Stimulated activated naive B cell treated with anti-CD40 and anti-IgM and Interleukin-4, amounts not matched to agents 10 μg/mL and 1 μg/mL and 100 μg/mL, for 72 hours (primary cell): ENCODE measurements at regions not wholly inside any gene's neighbourhood (a gene's known extent, or its start where the extent isn't known, plus 50 kb on each side); places are given as distances from the start of the nearest gene placed in this dataset.

Experiments used
- ATAC-seq, 2 donors: fragments of 150-1000 bp; cut with Tn5 transposase; replicated peaks; 2 replicates each; pipeline ENCODE4 v1.10.0; 2021; ENCODE audit warnings: moderate library complexity in 1 of 2
- DNase-seq: peaks from one replicate; pipeline ENCODE4 v3.0.0; 2021
- H3K27ac Mint-ChIP-seq: one replicate; pipeline ENCODE4 v1.8.0; 2022; ENCODE audit warnings: mild to moderate bottlenecking, mixed read lengths
- H3K27me3 Mint-ChIP-seq, 2 donors: one replicate each; pipeline ENCODE4 v1.8.0; 2022; ENCODE audit warnings: mixed read lengths in 2 of 2
- H3K36me3 Mint-ChIP-seq, 2 donors: one replicate each; pipeline ENCODE4 v1.8.0; 2022; ENCODE audit warnings: mixed read lengths in 2 of 2, mild to moderate bottlenecking in 1 of 2
- H3K4me1 Mint-ChIP-seq, 2 donors: one replicate each; pipeline ENCODE4 v1.8.0; 2022; ENCODE audit warnings: mixed read lengths in 2 of 2, mild to moderate bottlenecking in 1 of 2
- H3K4me3 Mint-ChIP-seq, 2 donors: one replicate each; pipeline ENCODE4 v1.8.0; 2022; ENCODE audit warnings: mild to moderate bottlenecking in 2 of 2, mixed read lengths in 2 of 2, moderate library complexity in 1 of 2
- H3K9me3 Mint-ChIP-seq, 2 donors: one replicate each; pipeline ENCODE4 v1.8.0; 2022; ENCODE audit warnings: mixed read lengths in 2 of 2, mild to moderate bottlenecking in 1 of 2

DNA sequence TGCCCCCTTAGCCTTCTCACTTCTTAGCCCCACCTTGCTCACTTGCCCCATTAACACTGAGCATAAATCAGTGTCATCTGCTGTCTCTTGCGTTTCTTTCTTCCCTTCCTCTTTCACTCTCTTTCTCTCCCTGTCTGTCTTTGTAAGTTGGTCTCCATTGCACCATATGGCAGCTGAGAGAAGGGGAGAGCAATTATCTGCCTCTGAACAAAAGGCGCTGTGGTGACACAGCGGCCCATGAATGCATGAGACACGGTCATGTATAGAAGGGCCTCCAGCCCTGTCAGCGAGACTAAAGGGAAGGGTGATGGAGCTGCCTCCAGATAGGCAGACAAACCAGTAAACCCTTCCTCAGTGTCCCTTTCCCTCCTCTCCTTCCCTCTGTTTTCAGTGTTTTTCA is 88.8 kb upstream of the PCDH18 start:
- Mint-ChIP-seq H3K4me3 (no peak overlapping the region), H3K27me3 (no peaks in the 10 kb centered on the region), H3K9me3 (no peaks in the 10 kb centered on the region), H3K4me1 (no peaks in the 10 kb centered on the region), H3K27ac (no peak overlapping the region), H3K36me3 (no peaks in the 10 kb centered on the region)
- DNase-seq (no peak), ATAC-seq (no peak)

DNA sequence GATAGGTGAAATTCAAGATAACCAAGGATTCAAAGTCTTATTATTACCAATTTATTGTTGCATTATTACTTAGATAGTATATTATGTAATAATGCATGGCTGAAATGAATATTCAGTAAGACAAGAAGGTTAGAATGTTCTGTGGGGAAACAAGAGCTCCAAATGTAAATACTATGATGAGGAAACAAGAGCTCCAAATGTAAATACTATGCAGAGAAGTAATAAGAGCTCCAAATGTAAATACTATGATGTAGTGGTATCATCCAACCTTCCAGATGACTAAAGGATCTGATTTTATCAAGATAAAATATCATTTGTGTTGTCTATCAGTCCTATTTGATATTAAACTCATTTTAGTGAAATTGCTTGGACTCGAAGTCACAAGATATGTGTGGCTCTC is 82.2 kb upstream of the PCDH18 start:
- no peaks in the 10 kb centered on the region for H3K4me1 Mint-ChIP-seq
- H3K36me3 Mint-ChIP-seq = no peaks in the 10 kb centered on the region
- H3K27ac Mint-ChIP-seq = no peak overlapping the region
- H3K27me3 Mint-ChIP-seq = no peaks in the 10 kb centered on the region
- no peak overlapping the region for H3K4me3 Mint-ChIP-seq
- no peak for DNase-seq
- no peak for ATAC-seq
- H3K9me3 Mint-ChIP-seq = peaks cover 2 to 3% of the 10 kb centered on the region in 2 donors

DNA sequence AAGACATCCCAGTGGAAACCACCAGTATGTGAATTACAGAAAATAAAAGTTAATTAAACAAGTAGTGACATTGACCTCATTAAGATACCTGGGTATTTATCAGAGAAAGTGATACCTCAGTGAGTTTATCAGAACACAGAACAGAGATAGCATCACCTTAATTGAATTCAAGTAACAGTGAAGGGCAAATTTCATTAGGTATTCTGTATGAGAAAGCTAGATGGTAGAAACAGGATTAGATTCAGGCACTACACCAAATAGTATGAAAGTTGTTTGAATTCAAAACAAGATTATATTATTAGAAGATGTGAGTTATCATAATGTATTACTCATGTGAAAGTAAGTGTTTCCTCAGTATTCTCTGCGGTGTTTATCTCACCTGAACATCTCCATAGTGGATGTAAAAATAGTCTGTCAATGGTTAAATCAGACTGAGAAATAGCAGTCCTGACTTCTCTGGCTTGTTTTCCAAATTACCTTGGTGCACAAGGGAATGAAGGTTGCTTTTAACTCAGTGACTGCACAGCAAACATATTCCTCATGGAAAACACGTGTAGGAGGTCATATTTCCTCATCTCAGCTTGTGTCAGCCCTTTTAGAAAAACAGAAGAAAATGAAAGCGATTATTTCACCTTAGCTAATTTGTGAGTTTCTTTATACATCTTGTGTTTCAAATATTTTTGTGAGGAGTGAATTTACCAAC is 79.9 kb upstream of the PCDH18 start:
- peaks cover 2 to 3% of the 10 kb centered on the region in 2 donors for H3K9me3 Mint-ChIP-seq
- H3K36me3 Mint-ChIP-seq = no peaks in the 10 kb centered on the region
- H3K27me3 Mint-ChIP-seq = no peaks in the 10 kb centered on the region
- no peaks in the 10 kb centered on the region for H3K4me1 Mint-ChIP-seq
- H3K4me3 Mint-ChIP-seq = no peak overlapping the region
- H3K27ac Mint-ChIP-seq = no peak overlapping the region
- no peak for DNase-seq
- ATAC-seq = no peak

GRCh38 chr4:137610960-137611359 is 78.7 kb upstream of the PCDH18 start:
- H3K4me3 Mint-ChIP-seq = no peak overlapping the region
- H3K27me3 Mint-ChIP-seq = no peaks in the 10 kb centered on the region
- H3K36me3 Mint-ChIP-seq = no peaks in the 10 kb centered on the region
- peaks cover 2 to 3% of the 10 kb centered on the region in 2 donors for H3K9me3 Mint-ChIP-seq
- DNase-seq (no peak), ATAC-seq (no peak)
- no peaks in the 10 kb centered on the region for H3K4me1 Mint-ChIP-seq
- H3K27ac Mint-ChIP-seq = no peak overlapping the region

- Mint-ChIP-seq H3K27ac (no peak overlapping the region), H3K36me3 (no peaks in the 10 kb centered on the region), H3K4me1 (no peaks in the 10 kb centered on the region), H3K27me3 (no peaks in the 10 kb centered on the region), H3K9me3 (peaks cover 2 to 3% of the 10 kb centered on the region in 2 donors), H3K4me3 (no peak overlapping the region)
- ATAC-seq (no peak), DNase-seq (no peak)
These were observed 77.6 kb upstream of the PCDH18 start for GRCh38 chr4:137609718-137610430.

DNA sequence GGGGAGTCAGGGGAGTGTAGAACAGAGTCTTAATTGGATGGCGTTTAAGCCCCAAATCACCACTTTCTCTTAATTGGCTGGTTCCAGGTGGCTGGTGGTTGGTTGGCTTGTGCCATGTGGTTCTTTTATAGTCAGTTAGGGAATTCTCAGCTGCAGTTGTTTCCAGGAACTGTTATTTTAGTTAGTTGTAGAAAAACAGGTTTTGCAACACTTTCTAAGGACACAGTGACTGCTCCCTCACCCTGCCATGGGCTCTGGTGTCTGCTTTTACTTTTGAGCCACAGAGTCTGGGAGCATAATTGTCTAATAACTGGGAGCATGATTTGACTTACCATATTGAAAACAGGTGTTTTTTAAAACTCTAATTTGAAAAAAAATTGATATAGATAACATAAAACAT is 75.8 kb upstream of the PCDH18 start:
- peaks cover under 1 to 2% of the 10 kb centered on the region in 2 donors for H3K9me3 Mint-ChIP-seq
- no peak for ATAC-seq

DNA sequence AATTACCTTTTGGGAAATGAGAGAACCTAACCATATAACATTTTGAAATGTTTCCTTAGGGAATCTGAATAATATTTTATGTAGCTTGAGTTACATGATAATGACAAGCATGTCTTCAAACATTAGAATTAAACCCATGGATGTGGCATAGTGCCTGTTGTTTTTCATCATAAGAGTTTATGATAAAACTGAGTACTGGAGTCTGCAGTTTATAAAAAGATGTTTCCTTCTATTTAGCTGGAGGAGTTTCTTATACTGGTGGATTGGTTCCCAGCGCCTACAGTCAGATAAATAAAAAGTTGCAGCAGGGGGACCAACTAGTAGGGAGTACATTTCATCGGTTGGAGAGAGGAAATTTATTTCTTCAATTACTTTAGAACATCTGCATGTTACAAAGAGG is 70.1 kb upstream of the PCDH18 start:
- no peak for DNase-seq
- no peaks in the 10 kb centered on the region for H3K4me1 Mint-ChIP-seq
- no peaks in the 10 kb centered on the region for H3K36me3 Mint-ChIP-seq
- peaks cover 0 to 2% of the 10 kb centered on the region in 2 donors for H3K9me3 Mint-ChIP-seq
- no peak overlapping the region for H3K27ac Mint-ChIP-seq
- no peaks in the 10 kb centered on the region for H3K27me3 Mint-ChIP-seq
- no peak for ATAC-seq
- no peak overlapping the region for H3K4me3 Mint-ChIP-seq

More for the DNA sequence above, 75.8 kb upstream of the PCDH18 start:
- no peaks in the 10 kb centered on the region for H3K36me3 Mint-ChIP-seq
- H3K4me3 Mint-ChIP-seq = no peak overlapping the region
- no peak for DNase-seq
- no peaks in the 10 kb centered on the region for H3K27me3 Mint-ChIP-seq
- H3K27ac Mint-ChIP-seq = no peak overlapping the region
- no peaks in the 10 kb centered on the region for H3K4me1 Mint-ChIP-seq

DNA sequence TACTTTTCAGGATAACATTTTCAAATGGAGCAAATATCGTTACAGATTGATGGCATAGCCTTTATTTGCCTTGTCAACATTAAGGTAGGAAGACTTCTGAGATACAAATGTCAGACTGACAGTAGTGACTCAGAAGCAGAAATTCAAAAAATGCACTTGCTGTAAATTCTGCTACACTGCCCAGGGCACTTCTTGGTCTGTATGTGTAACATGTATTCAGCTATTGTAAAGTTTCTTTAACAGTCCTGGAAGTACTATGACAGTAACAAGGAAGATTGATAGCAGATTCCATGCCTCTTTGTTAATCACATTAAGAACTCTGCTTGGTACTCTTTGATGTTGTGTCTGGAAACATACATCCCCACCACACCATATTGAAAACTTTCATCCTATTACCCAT is 69.6 kb upstream of the PCDH18 start:
- Mint-ChIP-seq H3K9me3 (peaks cover 0 to 2% of the 10 kb centered on the region in 2 donors), H3K27ac (no peak overlapping the region), H3K4me3 (no peak overlapping the region), H3K4me1 (no peaks in the 10 kb centered on the region), H3K27me3 (no peaks in the 10 kb centered on the region), H3K36me3 (no peaks in the 10 kb centered on the region)
- DNase-seq = no peak
- no peak for ATAC-seq

- Mint-ChIP-seq H3K27me3 (no peaks in the 10 kb centered on the region), H3K27ac (no peak overlapping the region), H3K36me3 (no peaks in the 10 kb centered on the region), H3K9me3 (peaks cover 0 to 3% of the 10 kb centered on the region in 2 donors), H3K4me3 (no peak overlapping the region), H3K4me1 (no peaks in the 10 kb centered on the region)
- no peak for DNase-seq
- ATAC-seq = no peak
These were observed 67.4 kb upstream of the PCDH18 start for GRCh38 chr4:137599734-137600133.

DNA sequence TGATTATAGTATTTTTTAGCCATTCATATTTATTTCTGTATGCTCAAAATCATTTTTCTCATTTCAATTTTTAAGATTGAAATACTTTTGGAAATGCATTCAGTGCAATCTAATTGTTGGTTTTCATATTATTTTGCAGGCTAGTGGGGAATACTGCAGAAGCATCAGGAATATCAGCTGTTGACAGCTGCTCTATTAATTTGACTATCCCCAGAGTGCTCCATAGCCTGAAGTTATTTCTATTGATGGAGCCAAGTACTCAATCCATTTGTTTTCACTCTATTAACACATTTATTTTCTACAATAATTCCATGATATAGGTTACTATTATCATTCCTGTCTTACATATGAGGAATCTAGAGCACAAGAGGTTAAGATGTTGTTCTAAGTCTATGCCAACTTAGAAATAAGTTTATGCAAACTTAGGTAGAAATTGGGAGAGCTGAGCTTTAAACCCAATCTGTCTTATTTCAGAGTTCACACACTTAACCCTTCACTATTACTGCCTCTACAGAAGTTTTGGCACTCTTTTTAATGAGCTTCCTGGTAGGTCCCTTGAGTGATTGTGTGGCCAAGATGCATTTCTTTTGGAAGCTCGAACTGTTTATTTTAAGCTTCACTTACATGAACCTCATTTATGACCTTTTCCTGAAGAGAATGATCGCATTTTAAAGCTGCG is 65.6 kb upstream of the PCDH18 start:
- DNase-seq (no peak), ATAC-seq (no peak)
- no peaks in the 10 kb centered on the region for H3K36me3 Mint-ChIP-seq
- H3K4me1 Mint-ChIP-seq = no peaks in the 10 kb centered on the region
- H3K4me3 Mint-ChIP-seq = no peak overlapping the region
- H3K9me3 Mint-ChIP-seq = peaks cover 0 to 1% of the 10 kb centered on the region in 2 donors
- H3K27ac Mint-ChIP-seq = no peak overlapping the region
- no peaks in the 10 kb centered on the region for H3K27me3 Mint-ChIP-seq

GRCh38 chr4:137587796-137588195 is 55.5 kb upstream of the PCDH18 start:
- Mint-ChIP-seq H3K9me3 (no peaks in the 10 kb centered on the region), H3K27ac (no peak overlapping the region), H3K4me3 (no peak overlapping the region), H3K36me3 (no peaks in the 10 kb centered on the region), H3K27me3 (no peaks in the 10 kb centered on the region), H3K4me1 (no peaks in the 10 kb centered on the region)
- DNase-seq (no peak), ATAC-seq (no peak)

GRCh38 chr4:137583671-137584070 is 51.4 kb upstream of the PCDH18 start:
- no peaks in the 10 kb centered on the region for H3K4me1 Mint-ChIP-seq
- ATAC-seq (no peak), DNase-seq (no peak)
- H3K9me3 Mint-ChIP-seq = no peaks in the 10 kb centered on the region
- no peak overlapping the region for H3K27ac Mint-ChIP-seq
- H3K27me3 Mint-ChIP-seq = no peaks in the 10 kb centered on the region
- no peaks in the 10 kb centered on the region for H3K36me3 Mint-ChIP-seq
- H3K4me3 Mint-ChIP-seq = no peak overlapping the region
